ENCODE measurements at regions not wholly inside any gene's neighbourhood (a gene's known extent, or its start where the extent isn't known, plus 50 kb on each side); places are given as distances from the start of the nearest gene placed in this dataset.
"Not testable (repeated sequence)": the region's sequence is repeated elsewhere in the genome, so short reads cannot be mapped to it uniquely, and the experiment has no call there.

- DNase-seq: not testable (repeated sequence)
Measured at GRCh38 chr10:42533866-42534265, 104.5 kb downstream of the ZNF33B start.

- no peak for DNase-seq
Measured at GRCh38 chr10:42532996-42533395, 105.4 kb downstream of the ZNF33B start.

- no peak for DNase-seq
Measured at GRCh38 chr10:42523098-42523497, 115.3 kb downstream of the ZNF33B start.

DNA sequence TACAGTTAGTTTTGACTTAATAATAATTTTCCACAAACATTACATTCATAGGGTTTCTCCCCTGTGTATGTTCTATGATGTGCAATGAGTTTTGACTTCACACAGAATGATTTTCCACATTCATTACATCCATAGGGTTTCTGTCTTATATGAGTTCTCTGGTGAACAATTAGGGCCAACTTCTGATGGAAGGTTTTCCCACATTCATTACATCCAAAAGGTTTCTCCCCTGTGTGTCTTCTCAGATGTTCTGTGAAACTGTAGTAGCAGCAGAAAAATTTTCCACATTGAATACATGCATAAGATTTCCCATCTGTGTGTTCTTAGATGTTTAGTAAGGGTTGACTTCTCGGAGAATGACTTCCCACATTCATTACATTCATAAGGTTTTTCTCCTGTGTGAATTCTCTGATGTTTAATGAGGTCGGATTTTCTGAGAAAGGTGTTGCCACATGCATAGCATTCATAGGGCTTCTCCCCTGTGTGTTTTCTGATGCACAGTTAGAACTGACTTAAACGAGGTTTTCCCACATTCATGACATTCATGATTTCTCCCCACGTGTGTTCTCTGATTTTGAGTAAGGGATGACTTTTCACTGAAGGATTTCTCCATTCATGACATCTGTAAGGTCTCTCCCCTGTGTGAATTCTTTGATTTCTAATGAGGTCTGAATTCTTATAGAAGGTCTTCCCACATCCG, 118.5 kb downstream of the ZNF33B start:
- DNase-seq: no peak

- no peak for DNase-seq
Measured at GRCh38 chr10:42519079-42519478, 119.3 kb downstream of the ZNF33B start.

- DNase-seq: no peak
Measured at GRCh38 chr10:42513921-42514320, 124.4 kb downstream of the ZNF33B start.

GRCh38 chr10:42491801-42492200, 146.6 kb downstream of the ZNF33B start:
- no peak for DNase-seq

DNA sequence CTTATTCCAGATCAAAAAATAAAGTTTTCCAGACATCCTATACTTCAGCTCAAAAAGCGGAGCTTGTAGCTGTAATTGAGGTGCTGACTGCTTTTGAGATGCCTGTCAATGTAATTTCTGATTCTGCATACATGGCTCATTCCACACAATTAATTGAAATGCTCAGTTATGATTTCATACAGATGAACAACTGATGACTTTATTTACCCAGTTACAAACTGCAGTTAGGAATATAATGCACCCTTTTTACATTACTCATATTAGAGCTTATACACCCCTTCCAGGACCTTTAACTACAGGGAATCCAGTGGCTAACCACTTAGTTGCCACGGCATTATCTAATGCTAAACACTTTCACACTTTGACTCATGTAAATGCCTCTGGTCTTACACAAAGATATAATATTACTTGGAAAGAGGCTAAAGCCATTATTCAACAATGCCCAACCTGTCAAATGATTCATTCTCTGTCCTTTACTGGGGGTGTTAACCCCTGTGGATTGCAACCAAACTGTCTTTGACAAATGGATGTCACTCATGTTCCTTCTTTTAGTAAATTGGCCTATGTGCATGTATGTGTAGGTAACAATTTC, 147.3 kb downstream of the ZNF33B start:
- no peak for DNase-seq

GRCh38 chr10:42490368-42490767, 148.0 kb downstream of the ZNF33B start:
- no peak for DNase-seq

GRCh38 chr10:42488416-42488815, 150.0 kb downstream of the ZNF33B start:
- DNase-seq: no peak

- DNase-seq: no peak
Measured at GRCh38 chr10:42482411-42482810, 156.0 kb downstream of the ZNF33B start.

DNA sequence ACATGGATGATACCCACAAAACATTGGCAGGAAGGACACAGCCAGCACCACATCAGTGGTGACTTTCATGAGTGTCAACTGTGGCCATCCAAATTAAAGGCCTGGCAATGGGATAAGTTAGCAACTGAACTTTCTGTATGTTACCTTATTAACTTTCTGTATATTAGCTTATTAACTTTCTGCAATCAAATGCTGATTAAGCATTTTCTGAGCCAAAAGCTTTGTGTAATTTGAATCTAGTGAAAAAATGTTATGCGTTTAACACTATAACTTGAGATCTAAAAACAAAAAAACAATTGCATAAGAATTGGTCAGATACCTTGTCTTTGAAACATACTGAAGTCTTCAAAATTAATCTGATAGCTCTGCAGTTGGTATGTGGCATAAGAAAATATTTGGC, 159.3 kb downstream of the ZNF33B start:
- DNase-seq: no peak

- DNase-seq: no peak
Measured at GRCh38 chr10:42477170-42477569, 161.2 kb downstream of the ZNF33B start.

- no peak for DNase-seq
Measured at GRCh38 chr10:42476101-42476500, 162.3 kb downstream of the ZNF33B start.

DNA sequence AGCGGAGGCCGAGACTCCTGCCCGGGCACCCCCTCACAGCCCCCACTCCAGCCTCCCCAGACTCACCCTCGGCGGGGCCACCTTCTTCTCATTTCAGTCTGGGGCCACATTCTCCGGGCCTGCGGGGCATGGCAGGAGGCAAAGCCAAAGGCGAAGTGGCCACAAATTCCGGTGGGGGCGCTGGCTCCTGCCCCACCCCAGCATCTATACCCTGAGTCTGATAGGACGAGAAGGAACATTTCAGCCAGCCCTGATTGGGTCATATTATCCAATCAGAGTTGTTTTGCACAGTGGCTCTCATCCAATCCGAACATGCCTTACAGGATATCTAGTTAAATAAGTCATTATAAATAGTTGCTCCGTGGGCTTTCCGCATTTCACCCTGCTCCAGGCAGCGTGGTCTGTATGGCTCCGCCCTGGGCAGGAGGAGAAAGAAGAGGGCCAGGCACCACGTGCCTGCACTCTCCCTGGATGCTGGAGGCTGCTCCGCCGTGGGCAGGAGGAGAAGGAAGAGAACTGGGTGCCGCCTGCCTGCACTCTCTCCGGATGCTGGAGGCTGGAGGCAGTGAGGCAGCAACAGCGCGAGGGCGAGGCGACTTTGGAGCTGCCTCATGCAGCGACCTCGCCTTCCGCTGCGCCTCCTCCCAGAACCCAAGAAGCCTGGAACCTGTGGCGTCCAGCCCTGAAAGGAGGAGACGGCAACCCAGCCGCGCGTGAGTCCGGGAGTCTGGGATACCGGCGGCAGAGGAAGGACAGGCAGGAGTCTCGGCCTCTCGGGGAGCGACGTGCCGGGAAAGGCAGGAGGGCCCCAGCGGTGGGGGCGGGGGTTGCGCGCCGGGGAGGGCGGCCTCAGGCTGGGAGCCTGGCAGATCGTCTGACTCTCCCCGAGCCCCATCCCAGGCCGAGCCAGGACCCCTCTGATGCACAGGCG, 162.9 kb downstream of the ZNF33B start:
- DNase-seq: no peak

GRCh38 chr10:42454313-42454712, 184.1 kb downstream of the ZNF33B start:
- DNase-seq: no peak

DNA sequence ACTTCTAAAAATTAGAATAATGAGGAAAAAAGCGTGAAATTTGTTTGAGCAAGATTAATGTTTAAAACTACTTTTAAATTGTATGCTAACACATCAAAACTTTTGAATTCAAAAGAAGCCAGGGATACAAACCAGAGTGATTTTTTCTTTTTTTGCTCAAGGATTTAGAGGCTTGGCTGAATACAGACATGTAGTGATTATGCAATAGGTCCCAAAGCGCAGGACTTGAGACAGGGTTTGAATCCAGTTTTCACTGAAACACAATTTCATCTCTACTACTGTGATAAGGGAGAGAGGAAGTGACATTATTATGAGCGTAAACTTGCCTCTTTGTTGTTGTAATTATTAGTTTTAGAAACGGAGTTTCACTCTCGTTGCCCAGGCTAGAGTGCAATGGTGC, 207.3 kb downstream of the ZNF33B start:
- DNase-seq: no peak

DNA sequence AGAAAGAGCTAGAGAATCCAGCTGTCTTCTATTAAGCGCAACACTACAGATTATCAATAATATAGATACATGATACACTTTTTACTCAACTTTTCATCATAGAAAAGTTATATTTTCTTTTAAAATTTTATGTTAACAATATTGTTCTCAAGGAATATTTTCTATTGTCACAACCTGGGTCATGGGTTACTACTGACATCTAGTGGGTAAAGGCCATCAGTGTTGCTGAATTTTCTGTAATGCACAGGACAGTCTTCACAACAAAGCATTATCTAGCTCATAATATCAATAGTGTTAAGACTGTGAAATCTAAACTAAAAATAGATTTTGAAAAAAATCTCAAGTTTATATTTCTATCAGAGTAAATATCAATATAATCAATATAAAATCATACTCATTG, 209.8 kb downstream of the ZNF33B start:
- DNase-seq: peak in 1 of 4 experiments; percentile 12

- DNase-seq: no peak
Measured at GRCh38 chr10:42422911-42423310, 215.5 kb downstream of the ZNF33B start.

- no peak for DNase-seq
Measured at GRCh38 chr10:42421812-42422211, 216.6 kb downstream of the ZNF33B start.

- DNase-seq: no peak
Measured at GRCh38 chr10:42419789-42420188, 218.6 kb downstream of the ZNF33B start.

GRCh38 chr10:42380926-42381547, 257.3 kb downstream of the ZNF33B start:
- no peak for DNase-seq
